HG03159 (cell line): ENCODE measurements at regions not wholly inside any gene's neighbourhood (a gene's known extent, or its start where the extent isn't known, plus 50 kb on each side); places are given as distances from the start of the nearest gene placed in this dataset.
"Not testable (repeated sequence)": the region's sequence is repeated elsewhere in the genome, so short reads cannot be mapped to it uniquely, and the experiment has no call there.

Source experiments
- ATAC-seq: cut with Tn5 transposase; IDR thresholded peaks from one replicate; pipeline ENCODE4 v1.9.1; 2021; ENCODE audit warnings: mild to moderate bottlenecking, moderate library complexity; ENCODE audit not compliant: unreplicated experiment

GRCh38 chr2:125983364-125983763 lies 672.6 kb upstream of the GYPC start:
- ATAC-seq = no peak

DNA sequence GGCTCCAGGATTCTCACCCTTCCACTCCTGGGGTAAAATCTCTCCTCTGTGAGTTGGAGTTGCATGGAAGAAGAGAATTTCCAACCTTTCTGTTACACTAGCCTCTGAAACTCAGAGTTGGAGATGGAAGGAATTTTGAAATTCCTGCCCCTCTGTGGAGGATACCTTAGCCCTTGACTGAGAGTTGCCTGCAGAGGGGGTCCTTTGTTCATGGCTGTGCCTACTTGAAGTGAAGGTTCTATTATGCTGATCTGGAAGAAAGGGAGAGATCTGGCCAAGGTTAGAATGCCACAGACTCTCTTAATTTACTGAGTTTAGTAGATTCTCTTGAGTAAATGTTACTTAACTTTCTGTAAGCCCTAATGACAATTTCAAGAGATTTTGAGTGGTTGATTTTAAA lies 626.6 kb upstream of the GYPC start:
- no peak for ATAC-seq

GRCh38 chr2:126038861-126039260 lies 617.1 kb upstream of the GYPC start:
- no peak for ATAC-seq

DNA sequence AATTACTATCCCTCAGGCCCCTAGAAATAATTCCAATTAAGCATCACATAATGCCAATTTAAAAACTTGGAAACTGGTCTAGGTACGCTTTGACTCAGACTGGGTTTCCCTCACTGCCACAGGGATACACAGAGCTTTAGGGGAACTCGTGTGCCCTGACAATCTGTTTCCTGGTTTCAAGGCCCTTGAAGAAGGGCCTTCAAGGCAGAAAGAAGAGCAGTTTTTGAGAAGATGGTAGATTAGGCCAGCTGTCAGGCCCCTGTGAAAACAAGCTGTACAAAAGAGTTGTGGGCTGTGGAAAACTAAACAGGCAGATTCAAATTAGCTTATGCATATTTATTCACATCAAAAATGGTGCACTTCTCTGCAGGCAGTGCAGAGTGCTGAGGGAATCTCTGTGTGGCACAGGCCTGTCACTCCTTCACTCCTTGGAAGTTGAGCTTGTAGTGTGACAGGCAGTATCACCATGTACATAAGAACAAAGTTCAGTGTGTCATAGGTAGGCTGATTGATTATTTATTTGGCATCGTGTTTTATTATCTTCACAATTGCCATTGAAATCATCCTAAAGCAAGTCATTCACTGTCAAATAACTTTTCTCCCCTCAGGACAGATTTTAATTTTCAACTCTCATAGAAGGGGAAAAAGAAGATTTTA lies 614.4 kb upstream of the GYPC start:
- ATAC-seq = no peak

- no peak for ATAC-seq
Observed at GRCh38 chr2:126042089-126042488, 613.9 kb upstream of the GYPC start.

- ATAC-seq = no peak
Observed at GRCh38 chr2:126048719-126049118, 607.2 kb upstream of the GYPC start.

GRCh38 chr2:126049461-126049860 lies 606.5 kb upstream of the GYPC start:
- ATAC-seq = no peak

- ATAC-seq = no peak
Observed at GRCh38 chr2:126050991-126051736, 604.8 kb upstream of the GYPC start.

GRCh38 chr2:126051737-126052240 lies 604.2 kb upstream of the GYPC start:
- ATAC-seq = not testable (repeated sequence)

DNA sequence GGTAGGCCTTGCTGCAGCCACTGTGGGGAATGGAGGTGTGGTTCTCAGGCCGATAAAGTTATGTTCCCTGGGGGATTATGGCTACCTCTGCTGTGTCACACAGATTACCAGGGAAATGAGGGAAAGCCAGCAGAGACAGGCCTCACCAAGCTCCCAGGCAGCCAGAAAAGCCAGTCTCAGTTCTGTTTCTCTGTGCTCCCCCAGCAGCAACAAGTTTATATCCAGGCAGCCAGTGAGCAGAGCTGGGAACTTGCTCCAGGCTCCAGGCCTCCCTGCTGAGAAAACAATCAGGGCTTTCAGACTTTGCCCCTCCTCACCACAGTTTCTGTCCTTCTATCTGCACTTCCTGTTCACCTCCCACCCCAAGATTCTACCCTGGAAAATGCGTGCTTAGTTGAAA lies 596.6 kb upstream of the GYPC start:
- no peak for ATAC-seq

GRCh38 chr2:126085011-126085795 lies 570.8 kb upstream of the GYPC start:
- ATAC-seq = no peak

DNA sequence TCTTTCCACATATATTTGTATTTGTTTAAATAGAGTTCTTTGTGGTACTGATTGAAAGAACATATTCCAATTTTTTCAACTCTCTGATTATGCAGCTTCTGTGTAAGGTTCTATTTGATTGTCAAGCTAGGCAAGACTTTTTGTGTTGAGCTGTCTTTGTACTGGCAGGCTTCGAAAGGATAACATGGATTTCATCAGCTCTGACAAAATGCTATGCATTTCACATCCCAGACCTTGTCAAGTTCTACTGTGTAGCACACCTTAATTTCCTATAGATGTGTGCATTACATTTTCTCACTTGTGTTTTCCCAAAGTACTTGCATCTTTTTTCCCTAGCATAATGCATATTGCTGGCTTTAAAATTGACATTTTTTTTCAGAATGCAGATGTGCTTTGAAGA lies 555.0 kb upstream of the GYPC start:
- ATAC-seq = no peak

GRCh38 chr2:126106006-126106405 lies 550.0 kb upstream of the GYPC start:
- ATAC-seq = no peak

DNA sequence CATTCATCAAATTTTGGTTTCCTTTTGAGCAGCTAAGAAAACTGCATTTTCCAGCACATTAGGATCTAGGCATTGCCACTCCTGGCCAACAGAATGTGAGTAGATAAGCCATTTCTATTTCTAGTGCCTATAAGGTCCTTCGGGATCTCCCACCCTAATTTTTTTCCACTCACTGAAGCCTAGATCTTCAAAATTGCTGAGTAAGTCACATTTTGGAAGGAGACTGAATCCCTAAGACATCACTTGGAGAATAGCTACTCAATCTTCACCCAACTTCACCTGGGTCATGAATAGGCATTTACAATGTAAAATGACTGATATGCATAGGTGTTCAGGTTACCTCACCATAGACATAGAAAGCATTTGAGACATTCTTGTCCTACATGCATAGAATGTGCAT lies 548.1 kb upstream of the GYPC start:
- ATAC-seq = no peak

GRCh38 chr2:126115975-126116374 lies 540.0 kb upstream of the GYPC start:
- ATAC-seq = no peak

DNA sequence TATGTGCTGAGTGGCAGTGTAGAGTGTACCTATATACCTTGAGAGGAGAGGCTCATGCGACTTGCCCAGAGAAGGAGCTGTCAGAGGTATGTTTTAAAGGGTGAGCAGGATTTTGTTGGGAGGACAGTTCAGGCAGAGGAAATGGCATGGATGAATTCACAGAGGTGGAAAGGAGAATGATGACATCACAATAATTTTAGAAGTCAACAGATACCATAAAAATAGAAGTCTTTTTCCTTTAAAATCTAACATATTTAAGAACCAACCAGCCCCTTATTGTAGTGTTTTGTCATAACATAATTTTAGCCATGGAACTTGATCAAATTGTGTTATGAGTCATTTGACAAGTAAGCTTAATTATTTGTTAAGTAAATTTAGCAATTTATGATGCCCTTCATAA lies 538.1 kb upstream of the GYPC start:
- ATAC-seq = no peak

DNA sequence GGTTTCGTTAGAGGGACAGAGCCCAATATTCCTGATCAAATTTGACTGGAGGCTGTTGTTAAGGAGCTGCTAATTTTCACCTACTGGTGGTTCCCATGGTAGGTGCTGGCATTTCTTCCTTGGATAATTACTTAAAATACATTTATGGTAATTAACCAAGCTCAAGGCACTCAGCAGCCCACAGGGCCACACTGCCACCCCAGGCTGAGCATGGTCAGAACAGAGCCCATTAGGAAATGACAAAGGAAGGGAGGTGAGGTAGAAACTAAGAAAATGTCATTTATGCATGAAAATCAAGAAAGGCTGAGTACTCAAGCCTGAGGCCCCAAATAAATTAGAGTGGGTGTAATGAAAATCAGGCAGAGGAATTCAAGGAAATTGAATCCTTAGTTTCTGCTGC lies 510.2 kb upstream of the GYPC start:
- ATAC-seq = no peak

- no peak for ATAC-seq
Observed at GRCh38 chr2:126154256-126154785, 501.6 kb upstream of the GYPC start.

GRCh38 chr2:126160950-126161349 lies 495.0 kb upstream of the GYPC start:
- not testable (repeated sequence) for ATAC-seq

DNA sequence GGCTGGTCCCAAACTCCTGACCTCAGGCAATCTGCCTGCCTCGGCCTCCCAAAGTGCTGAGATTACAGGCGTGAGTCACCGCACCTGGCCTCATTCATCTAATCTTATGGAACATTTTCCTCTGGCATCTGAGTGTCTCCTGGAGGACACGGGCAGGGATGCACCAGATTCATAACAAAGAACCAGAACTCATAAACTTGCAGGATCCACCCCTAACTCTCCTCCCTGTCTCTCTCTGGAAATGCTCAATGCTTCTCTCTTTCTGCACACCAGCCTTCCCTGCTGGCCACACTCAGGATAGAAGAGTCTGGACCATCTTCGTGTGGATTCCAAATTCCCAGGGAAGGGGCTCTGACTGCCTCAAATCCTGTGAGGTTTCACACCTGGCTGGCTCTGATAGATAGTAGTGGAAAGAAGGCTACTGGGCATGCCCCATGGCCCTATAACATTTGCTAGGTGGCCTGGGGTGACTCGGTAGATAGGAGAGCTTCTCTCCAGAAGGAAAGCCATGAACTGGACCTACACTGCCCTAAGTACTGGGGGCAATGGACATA lies 483.2 kb upstream of the GYPC start:
- ATAC-seq = no peak

DNA sequence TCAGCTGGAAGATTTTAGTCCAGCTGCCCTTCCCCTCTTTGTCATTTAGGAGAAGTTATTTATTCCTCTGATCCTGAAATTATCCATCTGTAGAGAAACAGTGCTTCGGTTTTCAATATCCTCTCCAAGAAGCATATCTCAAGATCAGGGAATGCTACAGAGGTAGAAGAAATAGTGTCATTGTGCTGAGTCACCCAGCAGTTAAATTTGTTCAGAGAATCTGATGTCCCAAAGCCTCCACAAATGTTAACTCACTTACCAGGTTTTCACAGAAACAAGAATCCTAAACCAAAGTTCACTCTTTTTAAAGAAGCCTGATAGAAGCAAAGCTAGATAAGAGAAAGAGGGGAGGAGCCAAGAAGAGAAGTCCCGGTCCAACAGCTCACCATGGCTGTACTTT lies 480.7 kb upstream of the GYPC start:
- ATAC-seq = no peak
